SKM-1 treated with dmso at 0.1 percent for 144 hours (cell line): ENCODE measurements at regions not wholly inside any gene's neighbourhood (a gene's known extent, or its start where the extent isn't known, plus 50 kb on each side); places are given as distances from the start of the nearest gene placed in this dataset.

Experiments
- DNase-seq: peaks from one replicate; lab custom pipeline; 2025; ENCODE audit not compliant: unreplicated experiment; lab: John Stamatoyannopoulos, UW

DNA sequence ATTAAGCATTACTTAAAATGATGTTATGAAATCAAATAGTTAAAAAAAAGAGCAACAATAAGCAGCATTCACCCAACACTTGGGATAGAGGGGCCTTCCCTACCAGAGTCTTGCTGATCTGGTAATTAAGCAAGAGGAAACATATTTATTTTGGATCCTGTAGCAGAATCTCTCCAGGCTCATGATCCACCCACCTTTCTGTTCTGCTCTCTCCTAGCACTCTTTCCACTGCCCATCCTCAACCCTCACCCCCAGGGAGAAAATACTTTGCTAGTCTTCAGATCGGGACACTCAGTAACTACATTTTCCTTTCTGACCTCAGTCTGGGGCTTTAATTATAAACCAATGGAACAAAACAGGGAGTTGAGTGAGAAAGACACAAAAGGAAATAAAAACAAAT is 1541.9 kb downstream of the AACS start:
- no peak for DNase-seq

DNA sequence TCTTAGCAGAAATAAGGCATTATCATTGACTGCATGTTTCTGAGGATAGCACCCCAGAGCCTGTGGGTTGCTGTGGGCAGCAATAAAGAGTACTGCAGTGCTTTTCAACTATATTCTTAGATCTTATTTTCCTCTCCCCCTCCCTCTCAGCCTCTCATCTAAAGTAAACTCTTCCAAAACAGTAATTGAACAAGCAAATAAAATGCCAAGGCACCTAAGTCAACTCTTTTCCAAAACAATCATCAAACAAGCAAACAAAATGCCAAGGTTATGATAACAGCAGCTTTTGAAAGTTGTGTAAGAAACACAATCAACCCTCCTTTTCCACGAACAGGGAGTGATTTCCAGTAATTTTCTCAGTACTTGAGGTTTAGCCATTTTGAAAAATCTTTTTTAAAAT is 1542.6 kb downstream of the AACS start:
- DNase-seq, result no peak

DNA sequence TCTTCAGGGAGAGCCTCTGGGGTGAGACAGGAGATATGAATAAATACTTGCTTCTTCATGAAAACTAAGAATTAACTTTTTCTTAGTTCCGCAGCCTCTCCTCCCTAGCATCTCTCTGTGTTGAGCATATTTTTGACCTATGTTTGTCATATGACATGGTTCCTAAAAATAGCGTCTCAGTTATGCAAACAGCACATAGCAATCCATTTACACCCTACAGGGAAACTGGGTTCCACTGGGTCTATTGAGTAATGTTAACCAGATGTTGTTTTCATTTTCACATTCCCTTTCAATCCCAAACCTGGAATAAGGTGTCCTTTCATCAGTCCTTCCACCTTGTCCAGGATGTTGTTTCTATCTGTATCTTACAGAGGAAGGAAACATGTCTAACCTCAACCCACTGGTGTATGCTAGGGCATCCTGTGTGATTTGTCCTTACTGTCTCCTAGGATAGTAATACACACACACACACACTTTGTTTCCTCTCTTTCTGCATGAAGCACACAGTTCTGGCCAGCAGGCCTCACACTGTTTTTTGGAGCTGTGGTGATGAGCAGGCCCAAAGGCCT is 1543.5 kb downstream of the AACS start:
- no peak for DNase-seq

DNA sequence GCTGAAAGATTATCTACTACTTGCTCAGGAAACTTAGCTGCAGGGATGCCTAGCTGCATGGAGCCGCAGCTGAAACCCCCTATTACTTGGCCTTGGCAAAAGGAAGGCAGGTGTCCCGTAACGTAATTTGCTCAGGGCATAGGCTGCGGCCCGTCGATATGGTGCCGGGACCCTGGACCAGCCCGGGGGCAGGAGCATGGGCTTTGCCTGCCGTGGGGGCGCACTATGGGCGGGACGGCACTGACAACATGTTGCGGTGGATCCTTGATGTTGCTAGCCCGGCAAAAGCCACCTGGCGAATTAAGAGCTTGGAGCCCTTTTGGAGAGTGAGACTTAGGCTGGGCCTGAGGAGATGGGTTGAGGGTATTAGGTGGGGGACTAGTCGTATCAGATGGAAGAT is 1551.2 kb downstream of the AACS start:
- no peak for DNase-seq

DNA sequence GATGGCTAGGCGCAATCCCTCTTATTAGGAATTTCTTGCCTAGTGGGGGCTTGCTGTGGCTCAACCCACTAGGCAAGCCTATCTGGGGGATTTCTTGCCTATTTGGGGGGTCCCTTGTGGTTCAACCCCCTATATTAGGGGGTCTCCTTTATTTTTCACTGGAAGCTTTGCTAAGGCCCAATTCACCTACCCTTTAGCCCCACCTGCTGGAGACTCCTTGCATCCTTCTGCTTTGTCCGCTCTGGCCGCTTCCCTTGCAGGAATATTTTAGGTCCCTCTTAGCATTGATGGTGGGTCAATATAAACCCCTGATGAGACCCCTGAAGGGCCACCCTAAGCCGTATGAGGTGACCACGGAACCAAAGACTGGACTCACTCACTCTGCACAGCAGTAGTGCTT is 1552.1 kb downstream of the AACS start:
- no peak for DNase-seq

DNA sequence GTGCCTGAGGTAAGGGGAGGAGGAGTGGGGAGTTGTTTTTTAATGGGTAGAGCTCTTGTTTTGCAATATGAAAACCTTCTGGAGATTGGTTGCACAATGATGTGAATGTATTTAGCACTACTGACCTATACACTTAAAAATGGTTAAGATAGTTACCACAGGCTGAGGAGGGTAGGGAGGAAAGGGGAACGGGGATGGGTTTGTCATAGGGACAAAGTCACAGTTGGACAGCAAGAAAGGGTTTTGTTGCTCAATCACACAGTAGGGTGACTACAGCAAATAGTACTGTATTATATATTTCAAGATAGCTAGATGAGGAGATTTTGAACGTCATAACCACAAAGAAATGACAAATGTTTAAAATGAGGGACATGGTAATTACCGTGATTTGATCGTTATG is 1562.4 kb downstream of the AACS start:
- no peak for DNase-seq

DNA sequence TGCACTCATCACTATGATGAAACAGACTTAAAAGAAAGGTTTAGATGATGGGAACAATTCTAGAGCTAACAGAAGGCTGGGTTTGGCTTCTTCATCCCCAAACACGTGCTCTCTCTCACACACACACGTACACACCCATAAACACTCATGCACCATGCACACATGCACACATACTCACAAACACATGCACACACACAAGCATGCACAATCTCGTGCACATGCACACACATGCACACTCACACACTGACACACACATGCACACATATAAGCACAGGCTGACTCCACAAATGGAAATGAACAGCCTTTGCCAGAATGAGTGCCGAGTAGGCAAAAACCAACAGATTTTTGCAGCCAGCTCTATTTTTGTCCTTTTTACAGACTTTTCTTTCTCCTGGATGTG is 1571.6 kb downstream of the AACS start:
- DNase-seq, result no peak

DNA sequence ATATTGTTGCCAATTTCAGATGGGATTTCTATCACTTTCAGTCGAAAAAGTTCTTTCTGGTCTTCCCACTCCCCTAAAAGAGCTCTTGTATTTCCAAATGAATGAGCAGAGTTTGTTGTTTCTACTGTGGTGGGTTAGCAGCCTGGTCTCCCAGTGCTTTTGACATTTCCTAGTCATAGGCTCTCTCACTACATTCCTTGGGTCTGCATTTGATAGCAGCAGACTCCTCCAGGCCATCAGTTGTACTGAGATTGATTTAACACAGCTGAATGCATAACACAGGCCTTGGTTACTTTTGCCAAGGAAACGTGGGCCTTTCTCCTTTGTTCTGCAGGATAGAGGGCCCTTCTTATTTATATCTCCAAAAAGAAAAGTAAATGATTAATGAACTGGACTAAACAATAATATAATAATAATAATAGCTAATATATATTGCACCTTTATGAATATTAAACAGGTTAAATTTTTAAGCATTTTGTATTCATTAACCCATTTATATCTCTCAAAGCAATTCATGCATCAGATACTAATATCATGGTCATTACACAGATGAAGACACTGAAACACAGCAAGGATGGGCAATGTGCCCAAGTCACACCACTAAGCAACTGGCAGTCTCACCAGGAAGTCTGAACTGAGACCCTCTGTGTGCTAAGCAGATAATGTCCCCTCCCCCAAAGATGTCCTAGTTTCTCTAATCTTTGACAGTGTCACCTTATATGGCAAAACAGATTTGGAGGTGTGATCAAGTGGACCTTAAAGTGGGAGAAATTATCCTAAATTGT is 1579.2 kb downstream of the AACS start:
- DNase-seq, result no peak

DNA sequence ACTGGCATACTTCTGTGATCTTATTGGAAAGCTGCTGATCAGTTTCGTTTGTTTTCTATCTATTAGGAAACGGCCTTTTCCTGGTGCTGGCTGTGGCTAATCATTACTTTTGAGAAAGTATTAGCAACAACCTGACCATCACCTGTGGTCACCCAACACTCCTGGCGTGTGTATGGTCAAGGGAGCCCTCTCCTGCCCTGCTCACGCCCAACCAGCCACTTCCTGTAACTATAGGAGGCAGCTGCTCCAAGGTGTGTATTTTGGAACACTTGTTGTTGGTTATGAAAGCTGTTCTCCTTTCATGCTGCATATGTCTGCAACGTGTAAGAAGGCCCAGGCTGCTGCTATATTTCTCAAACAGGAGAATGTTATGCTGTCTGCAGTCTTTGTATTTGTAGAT is 1582.8 kb downstream of the AACS start:
- no peak for DNase-seq

DNA sequence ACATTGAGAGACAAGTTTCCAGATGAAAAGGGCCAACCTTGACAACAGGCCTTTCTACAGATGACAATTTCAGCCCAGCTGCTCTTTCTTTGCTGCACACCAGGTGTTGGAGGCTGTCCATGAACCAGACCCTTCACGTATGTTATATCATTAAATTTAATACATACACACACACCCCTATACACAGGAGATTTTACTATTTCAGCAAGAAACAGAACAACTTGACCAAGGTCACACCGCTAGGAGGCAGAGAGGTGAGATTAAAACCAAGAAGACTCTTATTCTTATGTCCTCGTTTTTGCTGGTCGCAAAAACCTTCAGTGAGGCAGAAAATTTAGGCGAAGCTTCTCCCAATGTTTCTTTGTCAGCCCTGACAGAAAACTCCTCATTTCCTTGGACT is 1585.9 kb downstream of the AACS start:
- DNase-seq, result no peak

DNA sequence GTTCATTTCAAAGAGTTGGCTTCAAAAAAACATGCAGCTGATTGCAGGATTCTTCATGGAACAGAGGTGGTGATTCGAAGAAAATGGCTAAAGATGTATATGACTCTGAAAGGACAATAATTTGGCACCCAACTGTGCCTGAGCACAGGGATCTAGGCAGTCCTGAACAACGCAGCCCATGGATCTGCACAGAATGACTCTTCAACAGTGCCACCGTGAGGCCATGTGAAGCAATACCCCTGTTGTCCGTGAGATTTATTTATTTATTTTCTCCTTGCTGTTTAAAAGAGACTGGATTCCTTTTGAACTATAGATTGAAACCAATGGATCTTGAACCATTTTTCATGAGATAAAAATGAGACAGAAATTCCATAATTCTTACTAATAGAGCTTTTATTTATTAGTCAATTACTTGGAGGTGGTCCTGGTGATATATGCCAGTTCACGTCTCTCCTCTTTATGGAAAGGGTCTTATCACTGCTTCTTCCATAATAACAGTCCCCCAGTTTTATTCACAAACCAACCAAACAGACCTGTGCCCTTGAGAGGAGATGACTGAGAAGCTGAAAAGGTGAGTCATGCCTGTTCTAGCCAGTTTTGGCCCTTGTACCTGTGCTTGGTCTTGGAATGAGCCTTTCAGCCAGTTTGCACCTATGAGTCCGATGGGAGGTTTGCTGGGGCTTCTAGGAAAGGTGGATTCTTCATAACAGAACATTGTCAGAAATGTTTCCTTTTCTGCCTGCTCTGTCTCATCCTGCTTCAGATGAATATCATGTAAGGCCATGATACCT is 1598.3 kb downstream of the AACS start:
- DNase-seq, result no peak

DNA sequence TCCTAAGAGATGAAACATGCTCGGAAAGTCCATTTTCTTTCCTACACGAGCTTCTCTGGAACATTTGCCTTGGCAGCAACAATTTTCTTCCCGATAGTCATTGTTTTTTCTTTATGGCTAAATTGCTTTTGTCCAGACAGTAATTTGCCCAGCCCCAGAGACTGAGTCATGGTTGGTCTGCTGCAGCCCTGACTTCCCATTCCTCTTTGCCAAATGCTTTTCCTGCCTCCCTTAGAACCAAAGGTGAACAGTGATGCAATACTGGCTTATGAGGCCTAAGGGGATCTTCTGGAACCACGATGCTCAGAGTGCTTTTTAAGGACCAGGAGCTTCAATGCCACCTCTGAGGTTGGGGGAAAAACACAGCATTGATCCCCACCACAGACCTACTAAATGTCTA is 1599.6 kb upstream of the TMEM132C start:
- DNase-seq, result no peak

DNA sequence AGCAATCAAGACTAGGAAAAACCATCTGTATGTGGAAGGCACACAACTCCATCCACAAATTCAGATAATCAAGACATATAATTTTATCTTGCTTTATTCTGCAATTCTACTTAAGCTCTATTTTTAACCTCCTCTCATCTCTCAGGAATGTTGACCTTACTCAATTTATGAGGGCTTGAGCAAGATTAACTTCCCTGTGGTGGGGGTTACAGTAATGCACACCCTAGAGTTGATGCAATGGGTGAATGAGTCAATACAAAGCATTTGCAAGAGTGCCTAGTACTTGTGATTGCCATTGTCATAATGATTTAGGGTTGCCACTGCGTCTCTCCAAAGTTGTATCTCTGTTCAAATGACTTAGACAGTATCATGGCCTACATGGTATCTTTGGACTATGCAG is 1598.4 kb upstream of the TMEM132C start:
- no peak for DNase-seq

DNA sequence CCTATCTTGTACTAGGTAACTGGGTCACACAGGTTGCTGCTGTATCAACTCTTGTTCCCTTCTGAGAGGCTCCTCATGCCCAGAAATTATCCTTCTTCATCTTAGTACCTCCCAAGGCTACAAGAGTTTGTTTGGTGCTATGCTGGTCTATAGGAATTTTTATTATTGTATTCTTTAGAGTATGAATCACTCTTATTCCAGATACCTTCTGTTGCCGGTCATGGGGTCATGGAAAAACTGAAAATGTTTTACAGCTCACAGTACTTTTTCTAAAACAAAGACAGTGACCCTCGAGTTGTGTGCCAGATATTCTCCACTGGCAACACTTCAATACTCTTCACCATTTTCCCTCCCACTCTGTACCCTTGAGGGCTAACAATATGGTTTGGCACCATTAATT is 1598.0 kb upstream of the TMEM132C start:
- no peak for DNase-seq

DNA sequence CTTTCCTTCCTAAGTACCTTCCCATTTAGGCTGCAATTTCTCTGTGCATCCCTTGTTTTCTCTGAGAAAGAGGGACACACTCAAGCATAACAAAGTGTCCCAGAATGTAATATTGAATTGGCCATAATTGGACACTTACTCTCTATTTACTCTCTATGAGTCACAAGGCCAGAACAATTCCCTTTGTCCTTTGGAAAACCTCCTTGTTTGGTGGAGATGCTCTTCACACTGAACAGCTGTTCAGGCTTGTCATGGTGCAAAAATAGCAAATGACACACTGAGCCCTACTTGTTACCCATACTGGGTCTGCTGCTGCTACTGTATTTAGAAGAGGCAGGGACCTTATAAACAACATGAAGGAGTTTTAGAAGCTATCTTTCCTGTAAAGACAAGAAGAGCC is 1590.5 kb upstream of the TMEM132C start:
- no peak for DNase-seq

DNA sequence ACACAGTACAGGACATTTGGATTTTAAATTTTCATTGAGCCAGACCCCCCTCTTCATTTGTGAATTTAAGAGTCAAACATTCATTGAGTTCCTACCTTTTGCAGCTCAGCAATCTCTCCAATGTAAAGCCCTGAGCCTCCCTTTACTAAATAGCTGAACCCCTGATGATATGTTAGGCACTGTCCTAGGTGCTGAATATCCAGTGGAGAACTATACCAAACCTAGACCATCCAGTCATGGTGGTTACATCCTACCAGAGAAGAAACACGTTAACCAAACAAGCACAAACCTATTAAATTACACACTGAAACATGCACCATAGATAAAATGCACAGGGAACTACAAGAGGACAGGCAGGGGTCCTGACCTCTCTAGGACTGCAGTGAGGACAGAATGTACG is 1585.3 kb upstream of the TMEM132C start:
- no peak for DNase-seq

DNA sequence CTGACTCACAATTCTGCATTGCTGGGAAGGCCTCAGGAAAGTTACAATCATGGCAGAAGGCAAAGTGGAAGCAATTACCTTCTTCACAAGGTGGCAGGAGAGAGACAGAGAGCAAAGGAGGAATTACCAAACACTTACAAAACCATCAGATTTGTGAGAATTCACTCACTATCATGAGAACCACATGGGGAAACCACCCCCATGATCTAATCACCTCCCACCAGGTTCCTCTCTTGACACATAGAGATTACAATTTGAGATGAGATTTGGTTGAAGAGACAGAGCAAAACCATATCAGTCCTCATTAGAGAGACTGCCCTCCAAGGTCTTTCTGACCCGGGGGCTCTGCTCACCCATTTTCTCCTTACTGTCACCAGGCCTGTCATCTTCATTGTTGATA is 1582.3 kb upstream of the TMEM132C start:
- no peak for DNase-seq

DNA sequence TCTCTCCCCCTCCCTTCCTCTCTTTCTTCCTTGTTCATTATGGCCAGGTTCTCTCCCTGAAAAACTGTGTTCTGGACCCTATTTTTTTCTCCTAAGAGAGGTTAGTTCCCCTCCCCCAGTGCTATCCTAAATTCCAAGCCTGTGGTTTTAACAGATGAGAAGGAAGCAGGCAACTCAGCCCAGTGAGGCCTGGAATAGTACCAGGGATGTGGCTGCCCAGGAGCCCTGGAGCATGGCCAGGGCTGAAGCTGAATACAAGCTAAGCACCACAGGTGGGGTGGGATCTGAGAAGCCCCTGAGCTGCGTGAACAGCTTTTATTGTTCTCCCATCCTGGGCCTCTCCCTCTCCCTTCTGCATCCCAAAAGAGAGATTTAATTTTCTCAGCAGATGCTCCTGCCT is 1581.3 kb upstream of the TMEM132C start:
- no peak for DNase-seq

DNA sequence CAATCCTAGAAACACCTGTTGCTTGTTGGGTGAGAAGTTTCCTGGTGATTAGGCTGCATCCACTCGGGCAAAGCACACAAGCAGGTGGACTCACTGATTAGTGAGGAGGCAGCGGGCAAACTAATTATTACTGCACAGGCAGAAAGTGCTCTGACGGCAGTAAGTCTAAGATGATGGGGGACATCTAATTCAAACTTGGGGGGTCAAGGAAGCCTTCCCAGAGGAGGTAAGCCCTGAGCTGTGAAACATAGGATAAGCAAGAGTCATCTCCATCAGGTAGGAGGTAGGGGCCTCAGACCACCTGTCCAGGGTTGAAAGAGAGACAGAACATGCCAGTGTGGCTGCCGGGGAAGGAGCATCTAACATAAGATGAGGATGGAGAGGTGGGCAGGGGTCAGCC is 1578.4 kb upstream of the TMEM132C start:
- no peak for DNase-seq

DNA sequence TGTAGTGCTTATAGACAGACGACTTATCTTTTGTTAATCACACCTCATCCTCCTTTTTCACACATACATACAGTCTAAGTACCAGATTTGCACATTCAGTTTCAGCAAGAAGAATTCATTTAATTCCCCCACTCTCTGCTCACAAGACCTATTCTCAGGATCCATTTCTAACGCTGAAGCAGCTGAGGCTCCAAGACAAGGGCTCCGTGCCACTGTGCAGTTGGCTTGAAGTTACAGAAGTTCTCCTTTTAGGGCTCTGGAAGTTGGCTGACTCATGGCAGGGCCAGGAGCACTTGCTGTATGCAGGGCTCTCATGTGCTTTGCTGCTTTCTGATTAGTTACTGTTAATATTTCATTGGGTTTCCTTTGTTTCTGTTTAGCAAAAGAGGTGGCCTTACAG is 1566.9 kb upstream of the TMEM132C start:
- no peak for DNase-seq

DNA sequence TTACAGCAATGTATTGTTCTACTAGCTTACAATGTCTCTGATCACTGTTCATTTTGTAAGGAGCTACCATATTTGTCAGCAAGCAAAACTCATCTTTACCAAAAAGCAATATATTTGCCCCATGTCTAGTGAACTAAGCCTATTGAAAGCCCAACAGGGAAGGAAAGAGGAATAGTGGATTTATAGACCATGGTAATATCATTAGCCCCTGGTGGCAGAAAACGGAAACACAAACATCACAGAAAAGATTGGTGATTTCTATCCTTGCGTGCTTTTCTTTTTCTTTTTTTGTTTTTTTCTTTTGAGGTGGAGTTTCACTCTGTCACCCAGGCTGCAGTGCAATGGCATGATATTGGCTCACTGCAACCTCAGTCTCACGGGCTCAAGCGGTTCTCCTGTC is 1562.4 kb upstream of the TMEM132C start:
- no peak for DNase-seq

DNA sequence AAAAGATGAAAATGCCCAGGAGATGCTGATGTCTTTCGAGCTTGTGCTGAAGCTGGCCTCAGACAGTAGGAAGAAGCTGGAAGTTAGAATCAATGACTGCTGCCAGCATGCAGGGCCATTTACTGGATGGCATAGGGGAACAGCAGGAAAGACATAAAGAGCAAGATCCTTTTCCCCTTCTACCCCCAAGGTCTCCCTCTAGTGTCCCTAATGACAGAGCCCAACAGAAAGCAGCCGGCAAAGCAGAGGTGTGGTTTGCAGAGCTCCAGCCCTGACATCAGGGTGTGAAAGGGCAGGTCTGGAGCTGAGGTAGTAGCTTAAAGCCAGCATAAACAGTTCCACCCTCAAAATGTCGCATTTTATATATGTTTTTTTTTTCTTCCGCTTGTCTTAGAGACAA is 1560.7 kb upstream of the TMEM132C start:
- no peak for DNase-seq
